HG02885 (cell line): ENCODE measurements at regions not wholly inside any gene's neighbourhood (a gene's known extent, or its start where the extent isn't known, plus 50 kb on each side); places are given as distances from the start of the nearest gene placed in this dataset.

Experiments
- ATAC-seq: cut with Tn5 transposase; IDR thresholded peaks from one replicate; pipeline ENCODE4 v1.9.1; 2021; ENCODE audit warnings: mild to moderate bottlenecking; ENCODE audit not compliant: unreplicated experiment, poor library complexity

DNA sequence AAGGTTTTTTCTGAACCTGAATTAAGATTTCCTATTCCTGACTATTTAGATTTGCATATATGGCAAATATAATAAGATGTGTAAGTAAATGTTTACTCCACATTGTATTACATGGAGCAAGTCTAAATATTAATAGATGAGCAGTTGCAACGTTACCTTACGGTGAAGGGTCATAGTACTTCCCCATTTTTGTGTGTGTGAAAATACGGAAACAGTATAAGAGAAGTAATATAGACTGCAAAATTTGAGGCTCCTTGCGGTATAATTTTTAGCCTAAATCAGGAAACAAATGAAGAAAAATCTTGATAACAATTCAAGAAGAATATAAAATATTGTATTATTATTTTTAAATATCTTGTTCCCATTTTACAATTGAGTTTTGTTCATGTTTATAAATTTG is 434.2 kb downstream of the GRB14 start:
- no peak for ATAC-seq

DNA sequence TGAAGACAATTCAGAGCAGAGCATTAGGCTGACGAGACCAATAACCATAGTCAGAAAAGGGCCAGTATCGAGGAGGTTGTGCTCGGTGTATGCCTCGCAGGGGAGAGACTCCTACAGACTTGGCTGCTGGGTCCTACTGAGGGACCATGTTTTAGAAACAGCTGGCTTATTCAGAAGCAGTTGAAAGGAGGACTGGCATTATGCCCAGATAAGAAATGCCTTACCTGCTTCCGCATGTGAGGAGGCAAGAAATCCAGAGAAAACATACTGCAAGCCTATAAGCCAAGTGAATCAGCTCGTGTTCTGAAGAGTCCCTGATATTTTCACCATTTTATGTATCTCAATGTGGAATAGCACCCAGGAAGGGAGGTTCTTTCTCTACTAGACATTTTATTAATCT is 434.7 kb downstream of the GRB14 start:
- no peak for ATAC-seq

DNA sequence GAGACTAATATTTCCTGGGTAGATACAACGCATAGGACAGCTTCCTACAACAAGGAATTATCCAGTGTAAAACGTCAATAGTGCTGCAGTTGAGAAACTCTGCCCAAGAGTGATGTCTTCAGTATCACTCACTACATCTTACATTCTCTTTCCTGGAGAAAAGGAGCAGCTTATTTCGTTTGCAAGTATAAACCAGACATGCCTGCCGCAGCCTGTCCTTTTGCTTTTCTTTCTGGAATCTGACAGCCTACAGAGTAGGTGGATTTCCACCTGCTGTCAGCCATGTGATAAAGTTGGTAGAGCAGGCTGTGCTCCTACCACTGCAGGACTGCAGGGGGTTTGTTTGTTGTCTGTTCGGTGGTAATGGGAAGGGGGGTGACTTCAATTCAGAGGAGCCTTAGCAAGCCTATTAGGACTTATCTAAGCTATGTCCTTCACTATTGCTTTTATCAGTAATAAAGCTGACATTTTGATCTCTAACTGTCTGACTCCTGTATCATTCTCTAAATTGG is 439.1 kb downstream of the GRB14 start:
- ATAC-seq = no peak

DNA sequence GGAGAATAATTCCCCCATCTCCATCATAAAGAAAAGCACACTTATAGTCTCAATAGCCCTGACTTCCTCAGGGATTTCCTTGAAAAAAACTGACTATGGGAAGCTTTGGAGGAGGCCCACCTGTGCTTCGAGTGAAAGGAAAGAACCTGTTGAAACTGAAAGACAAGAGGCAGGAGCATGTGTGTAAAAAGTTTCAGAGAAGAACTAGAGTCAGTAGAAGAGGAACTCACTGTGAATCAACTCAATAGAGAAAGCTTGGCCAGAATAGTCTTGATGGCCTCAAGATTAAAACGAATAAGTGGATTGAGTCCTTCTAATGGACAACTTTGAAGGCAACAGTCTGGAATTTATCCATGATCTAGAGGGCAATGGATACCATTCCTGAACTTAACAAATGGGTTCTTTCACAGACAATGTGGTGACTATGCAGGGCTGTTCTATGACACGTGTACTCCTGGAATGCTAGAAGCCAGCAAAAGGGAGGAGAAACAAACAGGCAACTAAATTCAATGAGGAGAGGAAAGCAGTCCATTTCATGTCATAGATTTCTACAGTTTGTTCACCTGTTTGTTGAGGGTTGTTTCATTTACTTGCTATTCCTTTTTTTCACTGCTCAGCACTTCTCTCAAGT is 442.3 kb downstream of the GRB14 start:
- ATAC-seq = no peak

DNA sequence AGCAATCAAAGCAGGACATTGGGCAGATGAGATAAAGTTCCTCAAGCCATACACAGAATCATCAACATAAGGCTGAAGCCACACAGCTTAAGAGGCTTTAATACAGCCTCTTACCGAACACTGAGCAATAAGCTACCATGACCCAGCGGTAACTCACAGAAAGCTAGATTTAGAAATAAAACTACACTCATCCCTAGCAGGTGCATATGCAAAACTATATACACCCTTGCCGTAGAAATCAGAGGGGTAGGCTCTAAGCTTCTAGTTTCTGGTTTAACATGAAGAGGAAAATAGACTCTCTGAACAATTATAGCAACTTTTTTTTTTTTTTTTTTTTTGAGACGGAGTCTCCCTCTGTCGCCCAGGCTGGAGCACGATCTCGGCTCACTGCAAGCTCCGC is 428.8 kb upstream of the FIGN start:
- no peak for ATAC-seq

DNA sequence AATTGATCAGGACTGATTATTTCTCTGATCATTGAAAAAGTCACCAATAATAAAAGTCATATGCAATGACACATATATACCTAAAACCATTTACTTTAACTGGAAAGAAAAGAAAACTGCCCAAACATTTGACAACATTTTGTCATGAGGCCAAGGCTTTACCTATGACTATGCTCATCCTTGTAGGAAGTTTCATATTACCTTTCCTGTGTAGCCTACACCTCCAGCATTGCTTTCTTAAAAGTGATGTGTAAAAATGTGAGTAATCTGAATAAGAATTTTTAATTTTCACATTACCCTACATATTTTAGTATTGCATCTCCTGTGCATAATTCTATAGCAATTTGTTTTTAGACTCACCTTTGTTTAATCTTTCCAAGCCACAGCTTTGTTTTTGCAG is 419.8 kb upstream of the FIGN start:
- ATAC-seq = no peak

DNA sequence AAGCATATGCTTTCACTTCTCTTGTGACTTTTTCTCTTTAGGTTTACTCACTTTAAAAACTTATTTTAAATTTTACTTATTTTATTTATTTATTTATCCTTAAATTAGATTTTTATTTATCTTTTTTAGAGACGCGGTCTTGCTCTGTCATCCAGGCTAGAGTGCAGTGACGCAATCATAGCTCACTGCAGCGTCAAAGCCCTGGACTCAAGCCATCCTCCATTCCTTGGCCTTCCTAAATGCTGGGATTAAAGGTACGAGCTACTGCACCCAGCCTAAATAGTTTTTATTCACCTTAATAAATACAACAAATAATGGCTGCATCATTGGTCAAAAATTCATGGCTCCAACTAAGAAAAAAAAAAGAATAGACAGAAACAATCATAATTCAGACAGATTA is 415.7 kb upstream of the FIGN start:
- ATAC-seq = no peak

DNA sequence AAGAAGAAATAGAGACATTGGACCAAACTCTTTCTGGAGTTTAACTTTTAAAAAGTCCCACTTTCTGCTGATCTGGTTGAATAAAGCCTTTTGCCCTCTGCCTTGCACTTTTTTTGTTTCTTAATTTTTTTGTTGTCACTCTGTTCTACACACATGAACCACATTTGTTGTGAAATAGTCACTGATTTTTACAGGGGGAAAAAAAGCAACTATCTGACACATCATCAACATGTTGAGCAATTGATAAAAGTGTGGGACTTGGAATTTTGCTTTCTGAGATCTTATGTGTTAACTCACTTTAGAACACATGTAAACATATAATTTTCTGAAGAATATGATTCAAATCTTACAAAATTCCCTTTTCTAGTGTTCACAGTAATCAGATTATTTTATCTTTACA is 414.8 kb upstream of the FIGN start:
- no peak for ATAC-seq

DNA sequence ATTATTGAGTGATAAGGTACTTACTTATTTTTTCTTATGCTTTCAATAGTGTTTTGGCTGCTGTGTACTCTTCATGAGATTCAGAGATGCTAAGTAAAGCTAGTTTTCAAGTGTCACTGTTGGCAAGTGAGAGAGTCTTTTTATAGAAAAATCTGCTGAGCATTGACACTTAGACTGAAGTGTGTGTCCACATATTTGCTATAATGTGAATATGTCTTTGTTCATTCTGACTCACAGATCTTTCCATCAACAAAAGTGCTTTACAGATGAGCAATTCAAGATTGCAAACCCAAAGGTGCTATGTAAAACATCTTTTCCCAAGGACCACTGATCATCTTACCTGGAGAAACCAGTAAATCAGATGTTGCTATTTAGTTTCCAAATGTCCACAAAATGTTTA is 410.6 kb upstream of the FIGN start:
- no peak for ATAC-seq

DNA sequence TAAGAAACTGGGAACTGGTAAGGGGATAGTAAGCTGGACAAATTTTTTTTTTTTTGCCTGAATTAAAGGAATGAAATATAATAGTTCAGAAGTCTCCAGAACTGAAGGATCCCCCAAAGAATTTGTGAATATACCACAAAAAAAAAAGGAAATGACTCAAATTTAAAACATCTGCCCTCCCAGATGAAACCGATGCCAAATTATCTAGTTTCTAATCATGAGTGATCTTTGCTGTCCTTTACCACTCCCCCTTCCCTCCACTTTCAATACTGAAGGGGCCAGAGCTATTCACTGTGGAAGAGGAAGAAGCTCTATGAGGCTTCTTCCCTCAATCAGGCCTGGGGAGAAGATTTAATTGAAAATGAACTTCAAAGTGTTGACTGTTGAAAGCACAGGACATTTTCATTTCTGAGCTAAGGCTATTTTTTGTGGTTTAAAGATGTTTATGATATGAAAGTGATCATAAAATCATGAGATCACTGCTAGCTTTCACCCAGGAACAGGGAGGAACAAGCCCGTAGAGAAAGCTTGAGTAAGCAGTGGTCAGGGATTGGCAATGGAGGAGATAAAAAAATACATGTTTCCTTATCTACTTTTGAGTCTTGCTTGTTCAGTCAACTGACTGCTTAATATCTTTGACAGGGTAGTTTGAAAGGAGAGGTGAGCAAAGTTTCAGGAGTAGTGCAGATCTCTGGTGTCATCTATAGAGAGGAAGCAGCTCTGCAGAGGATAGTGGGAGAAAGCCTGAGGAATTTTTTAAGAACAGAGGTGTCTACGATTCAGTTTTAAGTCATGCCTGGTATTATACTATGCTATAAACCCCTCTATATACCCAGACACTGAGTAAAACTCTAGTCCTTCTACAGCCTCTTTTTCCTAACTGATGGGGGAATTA is 409.5 kb upstream of the FIGN start:
- ATAC-seq = peak; percentile 63

DNA sequence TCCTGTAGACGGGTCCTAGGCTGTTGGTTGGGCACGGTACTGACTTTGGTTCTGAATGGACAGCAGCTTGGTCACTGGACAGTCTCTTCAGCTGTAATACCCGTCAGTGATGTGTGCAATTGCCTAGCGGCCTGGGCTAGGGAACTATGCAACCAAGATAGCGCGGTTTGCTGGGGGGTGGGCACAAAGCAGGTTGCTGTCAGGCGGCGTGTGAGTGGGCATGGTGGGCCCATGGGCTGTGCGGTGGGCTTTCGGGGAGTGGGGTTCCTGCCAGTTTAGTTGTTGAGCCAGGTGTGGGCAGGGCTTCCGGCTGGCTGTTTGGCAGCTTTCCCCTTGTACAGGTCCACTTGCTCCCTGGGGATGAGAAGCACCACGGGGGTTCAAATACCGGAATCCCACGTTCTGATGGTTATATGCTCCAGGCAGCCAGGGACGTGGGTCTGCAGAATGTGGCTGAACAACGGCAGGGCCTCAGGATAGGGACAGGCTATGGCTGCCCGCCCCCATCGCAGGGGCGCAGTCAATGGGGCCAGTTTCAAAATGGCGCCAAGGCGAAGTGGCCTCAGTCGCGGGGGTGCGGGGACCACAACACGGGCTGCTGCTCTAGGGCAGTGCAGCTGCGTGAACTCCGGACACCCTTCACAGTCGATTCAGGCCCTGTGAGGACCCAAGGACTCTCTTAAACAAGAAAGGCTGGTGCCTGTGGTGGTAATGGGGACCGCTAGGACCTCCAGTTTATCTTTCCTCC is 407.5 kb upstream of the FIGN start:
- no peak for ATAC-seq

DNA sequence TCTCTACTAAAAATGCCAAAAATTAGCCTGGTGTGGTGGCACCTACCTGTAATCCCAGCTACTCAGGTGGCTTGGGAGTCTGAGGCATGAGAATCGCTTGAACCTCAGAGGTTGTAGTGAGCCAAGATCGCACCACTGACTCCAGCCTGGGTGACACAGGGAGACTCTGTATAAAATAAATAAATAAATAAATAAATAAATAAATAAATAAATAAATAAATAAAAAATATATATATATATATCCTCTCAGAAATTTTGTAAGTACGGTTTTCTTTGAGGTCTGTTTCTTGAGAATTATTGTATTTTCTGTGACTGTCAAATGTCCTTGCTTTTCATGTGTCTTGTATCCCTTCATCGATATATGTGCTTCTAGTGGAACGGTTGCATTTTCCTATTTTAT is 406.9 kb upstream of the FIGN start:
- no peak for ATAC-seq

DNA sequence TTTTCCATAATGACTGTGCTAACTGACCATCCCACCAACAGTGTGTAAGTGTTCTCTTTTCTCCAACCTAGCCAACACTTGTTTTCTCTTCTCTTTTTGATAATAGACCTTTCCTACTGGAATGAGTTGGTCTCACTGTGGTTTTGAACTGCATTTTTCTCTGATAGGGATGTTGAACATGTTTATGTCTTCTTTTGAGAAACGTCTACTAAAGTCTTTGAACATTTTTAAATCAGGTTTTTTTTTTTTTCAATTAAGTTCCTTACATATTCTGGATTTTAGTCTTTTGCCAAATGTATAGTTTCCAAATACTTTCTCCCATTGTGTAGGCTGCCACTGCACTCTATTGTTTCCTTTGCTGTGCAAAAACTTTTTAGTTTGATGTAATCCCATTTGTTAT is 405.5 kb upstream of the FIGN start:
- no peak for ATAC-seq

DNA sequence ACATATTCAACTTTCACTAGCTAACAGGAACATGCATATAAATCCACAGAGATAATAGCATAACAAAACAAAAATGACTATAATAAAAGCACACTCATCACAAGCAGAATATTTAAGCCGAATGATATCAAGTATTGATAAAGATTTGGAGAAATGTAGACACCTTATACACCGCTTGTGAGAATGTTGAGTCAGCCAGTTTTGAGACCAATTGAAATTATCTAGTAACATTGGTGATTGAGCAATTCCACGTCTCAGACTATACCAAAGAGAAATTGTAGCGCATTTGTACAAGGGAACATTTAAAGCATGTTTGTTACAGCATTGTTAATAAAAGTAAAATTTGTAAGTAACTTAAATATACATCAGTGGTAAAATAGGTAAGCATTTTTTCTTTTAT is 402.9 kb upstream of the FIGN start:
- ATAC-seq = no peak

DNA sequence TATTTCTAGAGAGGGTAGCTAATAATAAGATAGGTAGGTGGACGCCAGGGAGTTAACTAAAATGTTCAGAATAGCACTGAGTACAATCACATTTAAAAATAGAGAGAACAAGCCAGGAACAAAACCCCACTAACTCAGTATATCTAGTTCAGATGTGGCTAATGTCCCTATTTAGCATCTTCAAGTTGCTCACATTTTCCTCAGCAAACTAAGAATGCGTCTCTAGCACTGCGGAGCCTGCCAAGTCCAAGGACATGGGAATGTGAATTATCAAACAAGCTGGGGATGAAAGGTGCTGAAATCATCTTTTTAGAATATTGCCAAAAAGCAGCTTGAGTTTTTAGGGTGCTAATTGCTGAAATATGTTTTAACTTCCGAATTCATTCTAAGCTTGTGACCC is 398.5 kb upstream of the FIGN start:
- no peak for ATAC-seq

DNA sequence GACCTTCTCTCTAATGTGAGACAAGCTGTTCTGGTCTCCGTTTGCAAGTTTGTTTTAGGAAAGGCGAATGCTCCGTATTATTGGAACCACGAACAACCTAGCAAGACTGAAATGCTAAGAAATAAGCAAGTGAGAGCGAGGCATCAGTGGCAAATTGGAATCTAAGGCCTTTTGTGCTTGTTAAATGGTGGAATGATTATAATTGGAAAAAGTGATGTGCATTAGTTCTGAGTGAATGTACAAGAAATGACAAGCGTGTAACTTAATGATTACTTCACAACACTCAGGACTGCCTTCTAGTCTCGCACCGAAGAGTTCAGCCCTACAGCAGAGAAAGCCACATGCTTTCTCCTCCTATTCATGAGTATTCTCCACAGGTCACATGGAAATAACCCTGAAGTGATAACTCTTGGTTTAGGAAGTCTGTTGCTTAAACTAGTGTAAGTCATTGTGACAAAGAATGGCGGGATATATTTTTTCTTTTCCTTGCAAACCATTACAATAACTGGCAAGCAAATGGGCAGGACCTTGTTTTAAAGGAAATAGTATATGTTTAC is 392.2 kb upstream of the FIGN start:
- ATAC-seq = no peak

DNA sequence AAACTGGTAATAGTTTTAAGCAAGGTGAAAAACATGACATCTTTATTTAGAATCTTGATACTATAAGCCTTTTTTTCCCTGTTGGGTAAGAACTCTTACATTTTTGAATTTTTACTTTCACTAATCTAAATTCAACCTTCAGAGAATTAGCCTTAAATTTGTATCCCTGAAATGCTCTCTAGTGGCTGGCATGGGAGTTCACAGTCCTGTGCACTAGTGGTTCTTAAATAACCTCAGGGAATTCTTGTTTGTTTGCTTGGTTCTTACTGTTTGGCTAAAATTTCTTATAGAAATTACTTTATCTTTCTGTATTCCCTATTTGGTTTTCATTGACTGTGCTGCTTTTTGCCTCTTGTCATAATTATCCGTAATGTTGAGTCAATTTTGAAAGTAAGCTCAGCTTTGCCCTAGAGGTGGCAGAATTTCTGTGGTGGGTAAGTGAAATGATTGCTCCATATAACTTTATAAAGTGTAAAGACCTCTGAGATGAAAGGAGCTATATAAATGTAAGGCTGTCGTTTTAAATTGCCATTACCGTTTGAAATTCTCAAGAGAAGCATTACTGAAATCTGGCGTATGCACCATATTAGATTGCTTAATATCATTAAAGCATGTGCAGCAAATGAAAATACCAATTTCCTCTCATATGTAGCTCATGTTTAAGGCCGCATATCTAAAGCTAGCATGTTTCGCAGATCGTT is 391.3 kb upstream of the FIGN start:
- ATAC-seq = no peak

DNA sequence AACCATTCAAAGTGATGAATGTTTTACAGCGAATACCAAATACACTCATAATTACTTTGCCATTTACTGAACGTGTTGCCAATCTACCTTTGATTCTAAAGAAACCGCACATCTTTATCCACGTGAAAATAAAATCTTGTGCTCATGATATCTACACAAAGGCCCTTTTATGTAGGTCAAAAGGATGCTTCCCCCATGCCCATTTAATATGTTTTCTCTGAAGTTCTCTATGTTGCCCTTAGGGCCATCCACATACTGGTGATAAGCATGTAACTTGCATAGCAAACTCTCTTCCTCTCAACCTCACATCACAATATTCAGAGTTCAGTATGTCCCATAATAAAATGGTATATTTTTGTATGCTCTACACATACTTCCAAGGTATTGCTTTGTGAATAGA is 380.0 kb upstream of the FIGN start:
- ATAC-seq = no peak

DNA sequence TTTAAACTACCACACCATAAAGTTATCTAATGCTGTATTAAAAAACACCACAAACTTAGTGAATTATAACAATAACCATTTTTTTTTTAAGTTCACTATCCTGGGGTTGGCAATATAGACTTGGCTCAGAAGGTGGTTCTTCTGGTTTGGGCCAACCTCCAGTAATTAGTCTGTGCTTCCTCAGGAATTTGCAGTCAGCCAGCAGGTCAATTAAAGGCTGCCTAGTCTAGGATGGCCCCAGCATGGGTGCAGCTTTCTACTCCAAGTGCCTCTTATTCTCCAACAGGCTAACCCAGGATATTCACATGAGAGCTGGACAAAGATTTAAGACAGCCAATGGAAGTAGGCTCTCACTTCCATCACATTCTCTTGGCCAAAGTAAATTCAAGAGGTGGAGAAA is 379.1 kb upstream of the FIGN start:
- ATAC-seq = no peak

DNA sequence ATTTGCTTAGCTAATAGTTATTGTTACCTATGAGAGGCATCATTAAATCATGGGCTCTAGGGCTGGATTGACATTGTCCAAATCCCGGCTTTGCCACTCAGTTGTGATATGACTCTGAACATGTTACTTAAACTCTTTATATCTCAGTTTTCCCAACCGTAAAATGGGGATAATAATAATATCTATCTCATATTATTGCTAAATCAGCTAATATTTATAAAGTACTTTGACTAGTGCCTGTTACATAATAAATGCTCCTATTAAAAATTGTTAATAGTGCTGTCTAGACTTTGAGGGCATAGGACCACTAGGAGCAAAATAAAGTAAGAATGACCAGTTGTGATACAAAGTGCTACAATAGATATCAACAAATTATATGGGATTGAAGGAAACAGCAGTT is 376.3 kb upstream of the FIGN start:
- no peak for ATAC-seq
